ENCODE measurements at regions not wholly inside any gene's neighbourhood (a gene's known extent, or its start where the extent isn't known, plus 50 kb on each side); places are given as distances from the start of the nearest gene placed in this dataset.

DNA sequence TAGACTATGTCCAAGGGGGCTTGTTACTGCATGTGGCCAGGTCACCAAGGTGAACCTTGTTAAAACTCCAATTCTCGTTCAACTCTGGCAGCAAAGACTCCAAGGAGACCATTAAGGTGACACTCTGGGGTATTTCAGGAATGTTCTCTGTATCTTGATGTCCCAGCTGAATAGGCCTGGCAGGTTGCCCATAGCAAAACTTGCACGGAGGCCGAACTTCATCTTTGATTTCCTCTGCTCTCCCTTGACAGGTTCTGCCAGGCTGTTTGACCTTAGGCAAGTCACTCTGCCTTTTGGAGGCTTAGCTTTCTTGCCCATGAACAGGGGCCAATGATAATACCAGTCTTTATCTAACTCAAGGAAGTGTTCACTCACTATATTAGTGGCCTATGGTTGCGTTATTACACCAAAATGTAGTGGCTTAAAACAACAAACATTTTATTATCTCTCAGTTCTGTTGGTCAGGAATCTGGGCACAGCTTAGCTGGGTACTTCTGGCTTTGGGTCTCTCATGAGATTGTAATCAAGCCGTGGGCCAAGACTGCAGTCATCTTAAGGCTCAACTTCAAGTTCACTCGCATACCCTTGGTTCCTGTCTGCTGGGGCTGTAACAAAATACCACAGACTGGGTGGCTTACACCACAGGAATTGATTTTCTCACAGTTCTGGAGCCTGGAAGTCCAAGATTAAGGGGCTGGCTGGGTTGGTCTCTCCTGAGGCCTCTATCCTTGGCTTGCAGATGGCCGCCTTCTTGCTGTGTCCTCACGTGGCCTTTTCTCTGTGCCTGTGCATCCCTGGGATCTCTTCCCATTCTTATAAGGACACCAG is 168.5 kb downstream of the UTP18 start:
- TF ChIP-seq, protein P1, sequence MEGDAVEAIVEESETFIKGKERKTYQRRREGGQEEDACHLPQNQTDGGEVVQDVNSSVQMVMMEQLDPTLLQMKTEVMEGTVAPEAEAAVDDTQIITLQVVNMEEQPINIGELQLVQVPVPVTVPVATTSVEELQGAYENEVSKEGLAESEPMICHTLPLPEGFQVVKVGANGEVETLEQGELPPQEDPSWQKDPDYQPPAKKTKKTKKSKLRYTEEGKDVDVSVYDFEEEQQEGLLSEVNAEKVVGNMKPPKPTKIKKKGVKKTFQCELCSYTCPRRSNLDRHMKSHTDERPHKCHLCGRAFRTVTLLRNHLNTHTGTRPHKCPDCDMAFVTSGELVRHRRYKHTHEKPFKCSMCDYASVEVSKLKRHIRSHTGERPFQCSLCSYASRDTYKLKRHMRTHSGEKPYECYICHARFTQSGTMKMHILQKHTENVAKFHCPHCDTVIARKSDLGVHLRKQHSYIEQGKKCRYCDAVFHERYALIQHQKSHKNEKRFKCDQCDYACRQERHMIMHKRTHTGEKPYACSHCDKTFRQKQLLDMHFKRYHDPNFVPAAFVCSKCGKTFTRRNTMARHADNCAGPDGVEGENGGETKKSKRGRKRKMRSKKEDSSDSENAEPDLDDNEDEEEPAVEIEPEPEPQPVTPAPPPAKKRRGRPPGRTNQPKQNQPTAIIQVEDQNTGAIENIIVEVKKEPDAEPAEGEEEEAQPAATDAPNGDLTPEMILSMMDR (IDR thresholded peaks at IDR 0.05) = no peak
- TF ChIP-seq POLR2A (IDR thresholded peaks at IDR 0.05) = no peak
- no peak for TF ChIP-seq POLR2AphosphoS5 (IDR thresholded peaks at IDR 0.05)
- TF ChIP-seq EP300 (IDR thresholded peaks at IDR 0.05) = no peak
